Esophagus squamous epithelium (tissue), 5 donors: ENCODE measurements at regions not wholly inside any gene's neighbourhood (a gene's known extent, or its start where the extent isn't known, plus 50 kb on each side); places are given as distances from the start of the nearest gene placed in this dataset.

Experiments used
- DNase-seq: peaks from one replicate; lab custom pipeline; 2025; lab: John Stamatoyannopoulos, UW
- H3K27ac ChIP-seq, 4 donors: fragments of 200-600 bp; sonication (generic); one replicate each; pipeline ENCODE4 v1.5.1; 2016 to 2019; ENCODE audit warnings: mild to moderate bottlenecking in 1 of 4
- H3K27me3 ChIP-seq, 4 donors: fragments of 200-600 bp; sonication (generic); 1 replicate in 3 of 4; 2 replicates in 1 of 4; pipeline versions ENCODE4 v1.5.1 to v1.6.0; 2017 to 2021; ENCODE audit warnings: antibody characterized with exemption in 1 of 4
- H3K36me3 ChIP-seq, 3 donors: fragments of 200-600 bp; sonication (generic); one replicate each; pipeline ENCODE4 v1.5.1; 2016 to 2019
- H3K4me1 ChIP-seq, 3 donors: fragments of 200-600 bp; sonication (generic); one replicate each; pipeline ENCODE4 v1.5.1; 2017 to 2019
- H3K4me3 ChIP-seq, 4 donors: fragments of 200-600 bp; sonication (generic); 1 replicate in 3 of 4; 2 replicates in 1 of 4; pipeline ENCODE4 v1.5.1; 2016 to 2019; ENCODE audit warnings: mild to moderate bottlenecking in 2 of 4, moderate library complexity in 1 of 4
- H3K9me3 ChIP-seq, 3 donors: fragments of 200-600 bp; sonication (generic); one replicate each; pipeline ENCODE4 v1.5.1; 2016 to 2019
- CTCF ChIP-seq, 6 experiments: fragments of 450-650 bp in 4 of 6; fragments of 200-600 bp in 2 of 6; sonication (generic) in 2 of 6; IDR thresholded peaks; one replicate each; pipeline ENCODE4 v1.5.1; 2016 to 2019; ENCODE audit warnings: antibody characterized with exemption in 6 of 6, mild to moderate bottlenecking in 4 of 6, moderate library complexity in 4 of 6
- POLR2A ChIP-seq, 4 donors: fragments of 450-650 bp; IDR thresholded peaks; one replicate each; pipeline ENCODE4 v1.6.1; 2017; ENCODE audit warnings: antibody characterized with exemption in 4 of 4, mild to moderate bottlenecking in 4 of 4, moderate library complexity in 3 of 4
- WGBS, 2 donors: methylation state at CpG; one replicate each; pipeline ENCODE4 v1.1.5; 2018; 5-methylcytosine and 5-hydroxymethylcytosine counted together
- intact Hi-C: fragments of 100-400 bp; cut with DNase I; formaldehyde crosslinking; loops from one replicate; pipeline ENCODE4 v1.15.0; 2022
- donor health status: DM: yes; HTN: yes; CAD: no.

DNA sequence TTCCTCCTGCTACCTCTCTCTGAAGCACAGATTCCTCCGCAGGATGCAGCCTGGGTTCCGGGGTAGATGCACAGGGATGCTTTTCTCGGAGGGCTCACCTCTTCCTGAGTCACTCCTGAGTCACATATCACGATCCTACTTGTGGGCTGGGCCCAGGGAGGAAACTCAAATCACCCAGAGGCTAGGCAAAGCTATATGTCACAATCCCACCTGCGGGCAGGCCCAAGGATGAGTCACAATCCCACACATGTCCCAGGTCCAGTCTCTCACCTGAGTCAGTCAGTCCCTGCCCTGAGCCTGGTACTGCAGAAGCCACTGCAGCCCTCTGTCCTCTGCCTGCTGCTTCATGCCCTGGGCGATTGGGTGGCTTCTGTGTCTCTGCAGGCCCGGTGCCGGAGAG is 149.0 kb upstream of the GSC start:
- 14 to 52% methylated on average over 4 of the region's 8 CpGs for WGBS, 2 donors
- Histone ChIP-seq H3K36me3 (no peaks in the 10 kb centered on the region), H3K9me3 (no peaks in the 10 kb centered on the region), H3K27ac (no peak overlapping the region), H3K4me3 (no peak overlapping the region), H3K4me1 (no peaks in the 10 kb centered on the region), H3K27me3 (peaks cover 0 to 8% (median 0%) of the 10 kb centered on the region in 4 donors)
- no peak for TF ChIP-seq CTCF (IDR thresholded peaks at IDR 0.05)
- no peak for TF ChIP-seq POLR2A (IDR thresholded peaks at IDR 0.05)
- intact Hi-C loops = no loop called here
- DNase-seq = no peak

GRCh38 chr14:94917041-94917600 is 147.2 kb upstream of the GSC start:
- no peaks in the 10 kb centered on the region for H3K36me3 ChIP-seq
- H3K27me3 ChIP-seq = peaks cover 0 to 8% (median 0%) of the 10 kb centered on the region in 4 donors
- 78 to 79% methylated on average over 5 to 7 of the region's 7 CpGs for WGBS, 2 donors
- no peak overlapping the region for H3K27ac ChIP-seq
- no peak for DNase-seq
- H3K4me3 ChIP-seq = no peak overlapping the region
- intact Hi-C loops = no loop called here
- H3K4me1 ChIP-seq = no peaks in the 10 kb centered on the region
- TF ChIP-seq CTCF (IDR thresholded peaks at IDR 0.05) (no peak), POLR2A (IDR thresholded peaks at IDR 0.05) (no peak)
- H3K9me3 ChIP-seq = no peaks in the 10 kb centered on the region

DNA sequence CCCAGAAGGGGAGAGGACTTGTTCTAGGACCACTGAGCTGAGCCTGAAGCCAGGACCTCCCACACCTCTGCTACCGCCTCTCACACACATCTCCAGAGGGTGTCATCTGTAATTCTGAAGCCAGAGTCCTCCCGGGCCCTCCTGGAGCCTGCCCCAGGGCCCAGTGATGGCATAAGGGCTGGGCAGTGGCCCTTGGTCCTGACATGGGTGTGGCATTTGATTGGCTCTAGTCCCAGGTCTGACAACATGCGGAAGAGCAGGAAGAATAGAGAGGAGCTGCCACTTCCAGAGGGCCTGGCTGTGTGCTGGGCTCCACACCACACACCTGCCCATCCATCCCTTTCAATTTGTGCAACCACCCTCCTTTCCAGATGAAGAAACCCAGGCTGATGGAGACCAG is 144.3 kb upstream of the GSC start:
- no peak for TF ChIP-seq POLR2A (IDR thresholded peaks at IDR 0.05)
- no peak for TF ChIP-seq CTCF (IDR thresholded peaks at IDR 0.05)
- H3K27ac ChIP-seq = no peak overlapping the region
- WGBS, 2 donors = 90% methylated on average over 2 of the region's 3 CpGs; no CpG with 5 or more reads in 1 of the 2 donors
- H3K36me3 ChIP-seq = no peaks in the 10 kb centered on the region
- DNase-seq = no peak
- H3K27me3 ChIP-seq = peaks cover 0 to 15% (median 0%) of the 10 kb centered on the region in 4 donors
- H3K4me3 ChIP-seq = no peak overlapping the region
- H3K4me1 ChIP-seq = no peaks in the 10 kb centered on the region
- H3K9me3 ChIP-seq = no peaks in the 10 kb centered on the region
- intact Hi-C loops = no loop called here

GRCh38 chr14:94907626-94908261 is 137.8 kb upstream of the GSC start:
- no peak for DNase-seq
- H3K36me3 ChIP-seq = no peaks in the 10 kb centered on the region
- H3K9me3 ChIP-seq = no peaks in the 10 kb centered on the region
- H3K4me3 ChIP-seq = no peak overlapping the region
- no peak overlapping the region for H3K27ac ChIP-seq
- 82 to 83% methylated on average over 23 of the region's 30 CpGs for WGBS, 2 donors
- H3K4me1 ChIP-seq = no peaks in the 10 kb centered on the region
- TF ChIP-seq CTCF (IDR thresholded peaks at IDR 0.05) = no peak
- no peak for TF ChIP-seq POLR2A (IDR thresholded peaks at IDR 0.05)
- H3K27me3 ChIP-seq = peaks cover 0 to 7% (median 0%) of the 10 kb centered on the region in 4 donors
- intact Hi-C loops = no loop called here

GRCh38 chr14:94906991-94907587 is 137.2 kb upstream of the GSC start:
- 67 to 78% methylated on average over 6 of the region's 6 CpGs for WGBS, 2 donors
- Histone ChIP-seq H3K4me1 (no peaks in the 10 kb centered on the region), H3K36me3 (no peaks in the 10 kb centered on the region), H3K9me3 (no peaks in the 10 kb centered on the region), H3K27ac (no peak overlapping the region), H3K4me3 (no peak overlapping the region), H3K27me3 (peaks cover 0 to 7% (median 0%) of the 10 kb centered on the region in 4 donors)
- DNase-seq = no peak
- TF ChIP-seq POLR2A (IDR thresholded peaks at IDR 0.05) = no peak
- TF ChIP-seq CTCF (IDR thresholded peaks at IDR 0.05) = no peak
- intact Hi-C loops = no loop called here
